Panc1 (cell line): ENCODE measurements at regions not wholly inside any gene's neighbourhood (a gene's known extent, or its start where the extent isn't known, plus 50 kb on each side); places are given as distances from the start of the nearest gene placed in this dataset.

Experiments
- ATAC-seq: fragments of 200-7000 bp; cut with Tn5 transposase; 2 replicates; pipeline ENCODE4 v1.9.1; 2020; ENCODE audit warnings: mild to moderate bottlenecking, moderate library complexity
- BruUV-seq: library from RNA; stranded (reverse); fragments of 400-500 nt; replicated peaks from 2 replicates; lab custom pipeline; 2021; lab: Mats Ljungman, UMichigan
- CTCF ChIA-PET: fragments of 300-600 bp; sonication (Branson Sonifier 250); formaldehyde crosslinking; loops from one replicate; lab custom pipeline; 2022; ENCODE audit warnings: antibody characterized with exemption; lab: Charles Lee
- POLR2A ChIA-PET: fragments of 300-600 bp; sonication (Branson Sonifier 250); formaldehyde crosslinking; loops from one replicate; lab custom pipeline; 2022; ENCODE audit warnings: antibody characterized with exemption; lab: Charles Lee
- DNase-seq: peaks from one replicate; pipeline ENCODE4 v3.0.0-alpha.2; 2010; ENCODE audit warnings: low read depth, low spot score
- H3K27ac ChIP-seq: 2 replicates; pipeline ENCODE4 v1.5.1; 2011; ENCODE audit warnings: mild to moderate bottlenecking, low read length, inconsistent platforms
- H3K27me3 ChIP-seq: fragments of 200-500 bp; sonication (Bioruptor generic); 2 replicates; pipeline ENCODE4 v1.6.0; 2014; ENCODE audit warnings: low read length, inconsistent platforms; ENCODE audit not compliant: control insufficient read depth, insufficient read depth
- H3K36me3 ChIP-seq: fragments of 200-500 bp; sonication (Bioruptor generic); 2 replicates; pipeline ENCODE4 v1.5.1; 2014; ENCODE audit warnings: inconsistent platforms, mild to moderate bottlenecking, low read length, moderate library complexity; ENCODE audit not compliant: control insufficient read depth, insufficient read depth
- H3K4me1 ChIP-seq: 2 replicates; pipeline ENCODE4 v1.5.1; 2011; ENCODE audit warnings: inconsistent platforms, mild to moderate bottlenecking, low read length, moderate library complexity; ENCODE audit not compliant: control insufficient read depth, insufficient read depth
- H3K4me3 ChIP-seq, 2 experiments: 2 replicates each; pipeline ENCODE4 v1.5.1; 2011 to 2012; ENCODE audit warnings: low read depth in 2 of 2, low read length in 2 of 2, mild to moderate bottlenecking in 2 of 2, inconsistent platforms in 1 of 2, moderate library complexity in 1 of 2
- H3K9me3 ChIP-seq: fragments of 200-500 bp; sonication (Bioruptor generic); 2 replicates; pipeline ENCODE4 v1.5.1; 2014; ENCODE audit warnings: low read depth, mild to moderate bottlenecking, inconsistent platforms, low read length, moderate library complexity; ENCODE audit not compliant: control insufficient read depth, insufficient read depth
- POLR2AphosphoS5 ChIP-seq: IDR thresholded peaks from 2 replicates; pipeline ENCODE4 v1.6.1; 2012; ENCODE audit warnings: mild to moderate bottlenecking, low read depth, low read length, moderate library complexity
- SIN3A ChIP-seq: IDR thresholded peaks from 2 replicates; pipeline ENCODE4 v1.6.1; 2012; ENCODE audit warnings: low read depth, mild to moderate bottlenecking, low read length, moderate library complexity, borderline replicate concordance; ENCODE audit not compliant: insufficient read depth
- TCF7L2 ChIP-seq: IDR thresholded peaks from 2 replicates; pipeline ENCODE4 v1.6.1; 2011; ENCODE audit warnings: mild to moderate bottlenecking, low read depth, low read length, inconsistent platforms
- in situ Hi-C: cut with HindIII; loops from 2 replicates; pipeline ENCODE4 v1.10.0; 2016; ENCODE audit warnings: low sequenced_read_pairs, low pct_unique_long_range_greater_than_20kb
- intact Hi-C: fragments of 100-400 bp; cut with micrococcal nuclease; formaldehyde crosslinking; loops from one replicate; pipeline ENCODE4 v1.10.0; 2022; ENCODE audit not compliant: unreplicated experiment
- TF ChIP-seq, protein P1 (sequence below): fragments of 450-650 bp; IDR thresholded peaks from 2 replicates; pipeline ENCODE4 v1.5.1; 2017; ENCODE audit warnings: mild to moderate bottlenecking
- TF ChIP-seq, protein P2 (sequence below), 2 experiments: IDR thresholded peaks; 2 replicates each; pipeline ENCODE4 v1.6.1; 2011 to 2012; ENCODE audit warnings: low read depth in 2 of 2, control low read depth in 1 of 2, low read length in 1 of 2, mild to moderate bottlenecking in 1 of 2, moderate library complexity in 1 of 2; ENCODE audit not compliant: insufficient read depth in 1 of 2

GRCh38 chr1:143619851-143620250 lies 351.9 kb downstream of the FAM72C start:
- Histone ChIP-seq H3K27ac (no peak overlapping the region), H3K4me1 (no peaks in the 10 kb centered on the region), H3K4me3 (no peak overlapping the region), H3K9me3 (no peaks in the 10 kb centered on the region), H3K36me3 (no peaks in the 10 kb centered on the region), H3K27me3 (no peaks in the 10 kb centered on the region)
- ChIA-PET POLR2A (no interaction called here), CTCF (no interaction called here)
- in situ Hi-C loops = no loop called here
- DNase-seq = no peak
- BruUV-seq = no TSS peak
- no peak for ATAC-seq
- TF ChIP-seq, protein P1, sequence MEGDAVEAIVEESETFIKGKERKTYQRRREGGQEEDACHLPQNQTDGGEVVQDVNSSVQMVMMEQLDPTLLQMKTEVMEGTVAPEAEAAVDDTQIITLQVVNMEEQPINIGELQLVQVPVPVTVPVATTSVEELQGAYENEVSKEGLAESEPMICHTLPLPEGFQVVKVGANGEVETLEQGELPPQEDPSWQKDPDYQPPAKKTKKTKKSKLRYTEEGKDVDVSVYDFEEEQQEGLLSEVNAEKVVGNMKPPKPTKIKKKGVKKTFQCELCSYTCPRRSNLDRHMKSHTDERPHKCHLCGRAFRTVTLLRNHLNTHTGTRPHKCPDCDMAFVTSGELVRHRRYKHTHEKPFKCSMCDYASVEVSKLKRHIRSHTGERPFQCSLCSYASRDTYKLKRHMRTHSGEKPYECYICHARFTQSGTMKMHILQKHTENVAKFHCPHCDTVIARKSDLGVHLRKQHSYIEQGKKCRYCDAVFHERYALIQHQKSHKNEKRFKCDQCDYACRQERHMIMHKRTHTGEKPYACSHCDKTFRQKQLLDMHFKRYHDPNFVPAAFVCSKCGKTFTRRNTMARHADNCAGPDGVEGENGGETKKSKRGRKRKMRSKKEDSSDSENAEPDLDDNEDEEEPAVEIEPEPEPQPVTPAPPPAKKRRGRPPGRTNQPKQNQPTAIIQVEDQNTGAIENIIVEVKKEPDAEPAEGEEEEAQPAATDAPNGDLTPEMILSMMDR = no peak
- TF ChIP-seq, protein P2, sequence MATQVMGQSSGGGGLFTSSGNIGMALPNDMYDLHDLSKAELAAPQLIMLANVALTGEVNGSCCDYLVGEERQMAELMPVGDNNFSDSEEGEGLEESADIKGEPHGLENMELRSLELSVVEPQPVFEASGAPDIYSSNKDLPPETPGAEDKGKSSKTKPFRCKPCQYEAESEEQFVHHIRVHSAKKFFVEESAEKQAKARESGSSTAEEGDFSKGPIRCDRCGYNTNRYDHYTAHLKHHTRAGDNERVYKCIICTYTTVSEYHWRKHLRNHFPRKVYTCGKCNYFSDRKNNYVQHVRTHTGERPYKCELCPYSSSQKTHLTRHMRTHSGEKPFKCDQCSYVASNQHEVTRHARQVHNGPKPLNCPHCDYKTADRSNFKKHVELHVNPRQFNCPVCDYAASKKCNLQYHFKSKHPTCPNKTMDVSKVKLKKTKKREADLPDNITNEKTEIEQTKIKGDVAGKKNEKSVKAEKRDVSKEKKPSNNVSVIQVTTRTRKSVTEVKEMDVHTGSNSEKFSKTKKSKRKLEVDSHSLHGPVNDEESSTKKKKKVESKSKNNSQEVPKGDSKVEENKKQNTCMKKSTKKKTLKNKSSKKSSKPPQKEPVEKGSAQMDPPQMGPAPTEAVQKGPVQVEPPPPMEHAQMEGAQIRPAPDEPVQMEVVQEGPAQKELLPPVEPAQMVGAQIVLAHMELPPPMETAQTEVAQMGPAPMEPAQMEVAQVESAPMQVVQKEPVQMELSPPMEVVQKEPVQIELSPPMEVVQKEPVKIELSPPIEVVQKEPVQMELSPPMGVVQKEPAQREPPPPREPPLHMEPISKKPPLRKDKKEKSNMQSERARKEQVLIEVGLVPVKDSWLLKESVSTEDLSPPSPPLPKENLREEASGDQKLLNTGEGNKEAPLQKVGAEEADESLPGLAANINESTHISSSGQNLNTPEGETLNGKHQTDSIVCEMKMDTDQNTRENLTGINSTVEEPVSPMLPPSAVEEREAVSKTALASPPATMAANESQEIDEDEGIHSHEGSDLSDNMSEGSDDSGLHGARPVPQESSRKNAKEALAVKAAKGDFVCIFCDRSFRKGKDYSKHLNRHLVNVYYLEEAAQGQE (IDR thresholded peaks at IDR 0.05; ENCODE audit: insufficient read depth in 1 of 2, low read depth in 2 of 2, low read length in 1 of 2) = no peak
- TF ChIP-seq POLR2AphosphoS5 (no peak), SIN3A (no peak), TCF7L2 (no peak)
- intact Hi-C loops = no loop called here

GRCh38 chr1:143611159-143611558 lies 360.6 kb downstream of the FAM72C start:
- H3K27me3 ChIP-seq = no peaks in the 10 kb centered on the region

More at GRCh38 chr1:143611159-143611558, 360.6 kb downstream of the FAM72C start:
- ATAC-seq (no peak), DNase-seq (no peak)
- H3K9me3 ChIP-seq = no peaks in the 10 kb centered on the region
- no peak overlapping the region for H3K27ac ChIP-seq
- ChIA-PET CTCF (no interaction called here), POLR2A (no interaction called here)
- H3K36me3 ChIP-seq = no peaks in the 10 kb centered on the region
- in situ Hi-C loops (no loop called here), intact Hi-C loops (no loop called here)
- no TSS peak for BruUV-seq
- TF ChIP-seq, protein P1 = no peak
- no peak for TF ChIP-seq TCF7L2
- TF ChIP-seq SIN3A = no peak
- H3K4me3 ChIP-seq = no peak overlapping the region
- no peaks in the 10 kb centered on the region for H3K4me1 ChIP-seq
